T-cell (primary cell): ENCODE measurements at regions not wholly inside any gene's neighbourhood (a gene's known extent, or its start where the extent isn't known, plus 50 kb on each side); places are given as distances from the start of the nearest gene placed in this dataset.

Experiments
- ATAC-seq, 4 experiments: fragments of 200-7000 bp in 3 of 4; fragments of 150-1000 bp in 1 of 4; cut with Tn5 transposase; replicated peaks in 1 of 4; 1 replicate in 3 of 4; 2 replicates in 1 of 4; pipeline ENCODE4 v1.10.0; 2021; ENCODE audit warnings: moderate library complexity in 3 of 4, mild to moderate bottlenecking in 2 of 4, moderate number of reproducible peaks in 1 of 4
- CTCF ChIA-PET, 2 donors: fragments of 300-600 bp; sonication (Branson Sonifier 250); formaldehyde crosslinking; loops; one replicate each; lab custom pipeline; 2022; ENCODE audit warnings: antibody characterized with exemption in 2 of 2; lab: Charles Lee
- POLR2A ChIA-PET, 2 donors: fragments of 300-600 bp; sonication (Branson Sonifier 250); formaldehyde crosslinking; loops; one replicate each; lab custom pipeline; 2022; ENCODE audit warnings: antibody characterized with exemption in 2 of 2; lab: Charles Lee
- DNase-seq, 35 experiments: peaks; one replicate each; pipeline versions ENCODE4 v3.0.0 to v3.0.0-alpha.2; 2013 to 2023
- H3K27ac ChIP-seq: one replicate; pipeline ENCODE4 v1.5.1; 2013; ENCODE audit warnings: low read length
- H3K27me3 ChIP-seq, 2 experiments: replicated peaks in 1 of 2; 1 replicate in 1 of 2; 2 replicates in 1 of 2; pipeline versions ENCODE4 v1.6.1 to v1.7.0; 2013; ENCODE audit warnings: low read length in 1 of 2, mixed read lengths in 1 of 2; ENCODE audit not compliant: control insufficient read depth in 2 of 2, insufficient read depth in 2 of 2; ENCODE audit errors: extremely low read depth in 1 of 2
- H3K36me3 ChIP-seq, 2 donors: 1 replicate in 1 of 2; 2 replicates in 1 of 2; pipeline versions ENCODE4 v1.6.1 to v1.7.0; 2013; ENCODE audit warnings: low read length in 1 of 2; ENCODE audit not compliant: control insufficient read depth in 2 of 2, insufficient read depth in 1 of 2; ENCODE audit errors: extremely low read depth in 1 of 2
- H3K4me1 ChIP-seq, 2 experiments: 1 replicate in 1 of 2; 2 replicates in 1 of 2; pipeline versions ENCODE4 v1.6.1 to v1.7.0; 2013; ENCODE audit warnings: low read length in 2 of 2, mixed read lengths in 1 of 2; ENCODE audit not compliant: insufficient read depth in 2 of 2, control insufficient read depth in 1 of 2; ENCODE audit errors: extremely low read depth in 1 of 2
- H3K4me3 ChIP-seq, 2 donors: 1 replicate in 1 of 2; 2 replicates in 1 of 2; pipeline versions ENCODE4 v1.5.1 to v1.7.0; 2013; ENCODE audit warnings: mild to moderate bottlenecking in 2 of 2, low read length in 1 of 2, moderate library complexity in 1 of 2; ENCODE audit not compliant: control insufficient read depth in 1 of 2; ENCODE audit errors: extremely low read depth in 1 of 2
- H3K9me3 ChIP-seq: 2 replicates; pipeline ENCODE4 v1.7.0; 2013
- H3K27ac Mint-ChIP-seq, 2 donors: one replicate each; pipeline ENCODE4 v1.8.0; 2020 to 2021; ENCODE audit warnings: mild to moderate bottlenecking in 2 of 2, mixed read lengths in 2 of 2
- H3K27me3 Mint-ChIP-seq, 2 donors: one replicate each; pipeline ENCODE4 v1.8.0; 2021 to 2022; ENCODE audit warnings: mixed read lengths in 2 of 2
- H3K36me3 Mint-ChIP-seq: one replicate; pipeline ENCODE4 v1.8.0; 2021; ENCODE audit warnings: mixed read lengths
- H3K4me1 Mint-ChIP-seq, 3 donors: one replicate each; pipeline ENCODE4 v1.8.0; 2020 to 2022; ENCODE audit warnings: mixed read lengths in 3 of 3, mild to moderate bottlenecking in 1 of 3
- H3K4me3 Mint-ChIP-seq, 3 donors: one replicate each; pipeline ENCODE4 v1.8.0; 2020 to 2022; ENCODE audit warnings: mild to moderate bottlenecking in 3 of 3, mixed read lengths in 3 of 3, moderate library complexity in 3 of 3
- H3K9me3 Mint-ChIP-seq, 3 donors: one replicate each; pipeline ENCODE4 v1.8.0; 2020 to 2022; ENCODE audit warnings: mixed read lengths in 3 of 3
- WGBS: methylation state at CpG from one replicate; pipeline ENCODE4 v1.1.5; 2013; ENCODE audit warnings: missing lambda C conversion rate; ENCODE audit not compliant: insufficient coverage; 5-methylcytosine and 5-hydroxymethylcytosine counted together

- Histone ChIP-seq H3K9me3 (no peaks in the 10 kb centered on the region), H3K27me3 (no peaks in the 10 kb centered on the region), H3K4me3 (no peak overlapping the region), H3K4me1 (no peaks in the 10 kb centered on the region), H3K27ac (no peak overlapping the region), H3K36me3 (no peaks in the 10 kb centered on the region)
- Mint-ChIP-seq H3K36me3 (no peaks in the 10 kb centered on the region), H3K4me1 (no peaks in the 10 kb centered on the region), H3K4me3 (no peak overlapping the region), H3K27me3 (no peaks in the 10 kb centered on the region), H3K9me3 (no peaks in the 10 kb centered on the region), H3K27ac (no peak overlapping the region)
- DNase-seq (no peak), ATAC-seq (no peak)
- POLR2A ChIA-PET, result no interaction called here
- WGBS, result no CpG with 5 or more reads among the region's 2 CpGs
- CTCF ChIA-PET, result no interaction called here
Observed at GRCh38 chr4:141569141-141569540, 67.2 kb upstream of the IL15 start.

GRCh38 chr4:141570290-141570689 is 66.1 kb upstream of the IL15 start:
- Mint-ChIP-seq H3K36me3 (no peaks in the 10 kb centered on the region), H3K27ac (no peak overlapping the region), H3K27me3 (no peaks in the 10 kb centered on the region), H3K4me1 (no peaks in the 10 kb centered on the region), H3K4me3 (no peak overlapping the region), H3K9me3 (no peaks in the 10 kb centered on the region)
- ChIA-PET POLR2A (no interaction called here), CTCF (no interaction called here)
- ATAC-seq (no peak), DNase-seq (no peak)
- H3K36me3 ChIP-seq, result no peaks in the 10 kb centered on the region
- no peaks in the 10 kb centered on the region for H3K27me3 ChIP-seq
- no peak overlapping the region for H3K27ac ChIP-seq
- H3K4me3 ChIP-seq, result no peak overlapping the region
- no peaks in the 10 kb centered on the region for H3K4me1 ChIP-seq
- no peaks in the 10 kb centered on the region for H3K9me3 ChIP-seq

- Histone ChIP-seq H3K4me1 (no peaks in the 10 kb centered on the region), H3K27ac (no peak overlapping the region), H3K4me3 (no peak overlapping the region), H3K27me3 (no peaks in the 10 kb centered on the region), H3K9me3 (no peaks in the 10 kb centered on the region), H3K36me3 (no peaks in the 10 kb centered on the region)
- no peaks in the 10 kb centered on the region for H3K4me1 Mint-ChIP-seq
- DNase-seq (no peak), ATAC-seq (no peak)
- no peaks in the 10 kb centered on the region for H3K27me3 Mint-ChIP-seq
- no peaks in the 10 kb centered on the region for H3K9me3 Mint-ChIP-seq
- POLR2A ChIA-PET, result no interaction called here
- H3K27ac Mint-ChIP-seq, result no peak overlapping the region
- no CpG with 5 or more reads among the region's 2 CpGs for WGBS
- no peak overlapping the region for H3K4me3 Mint-ChIP-seq
- CTCF ChIA-PET, result no interaction called here
- H3K36me3 Mint-ChIP-seq, result no peaks in the 10 kb centered on the region
Observed at GRCh38 chr4:141571362-141571761, 65.0 kb upstream of the IL15 start.

GRCh38 chr4:141571793-141572192 is 64.6 kb upstream of the IL15 start:
- DNase-seq (no peak), ATAC-seq (no peak)
- Histone ChIP-seq H3K9me3 (no peaks in the 10 kb centered on the region), H3K27me3 (no peaks in the 10 kb centered on the region), H3K27ac (no peak overlapping the region), H3K4me3 (no peak overlapping the region), H3K36me3 (no peaks in the 10 kb centered on the region), H3K4me1 (no peaks in the 10 kb centered on the region)
- H3K27ac Mint-ChIP-seq, result no peak overlapping the region
- WGBS, result 80% methylated on average over 1 of the region's 6 CpGs
- no peak overlapping the region for H3K4me3 Mint-ChIP-seq
- ChIA-PET POLR2A (no interaction called here), CTCF (no interaction called here)
- H3K4me1 Mint-ChIP-seq, result no peaks in the 10 kb centered on the region
- H3K36me3 Mint-ChIP-seq, result no peaks in the 10 kb centered on the region
- no peaks in the 10 kb centered on the region for H3K27me3 Mint-ChIP-seq
- H3K9me3 Mint-ChIP-seq, result no peaks in the 10 kb centered on the region

- Mint-ChIP-seq H3K27ac (no peak overlapping the region), H3K36me3 (no peaks in the 10 kb centered on the region), H3K4me3 (no peak overlapping the region), H3K4me1 (no peaks in the 10 kb centered on the region), H3K27me3 (no peaks in the 10 kb centered on the region), H3K9me3 (no peaks in the 10 kb centered on the region)
- ATAC-seq, result no peak
- no peak for DNase-seq
- no peaks in the 10 kb centered on the region for H3K36me3 ChIP-seq
- CTCF ChIA-PET, result interaction anchor here in 1 of 2 donors (0.7 kb wide), 1 partner anchor 1471 kb away, joined by 3 read pairs; no protein-coding TSS in a partner anchor
- H3K27me3 ChIP-seq, result no peaks in the 10 kb centered on the region
- no peak overlapping the region for H3K4me3 ChIP-seq
- H3K9me3 ChIP-seq, result no peaks in the 10 kb centered on the region
- POLR2A ChIA-PET, result interaction anchor here in 1 of 2 donors (0.7 kb wide), 1 partner anchor 1402 kb away, joined by 3 read pairs; no protein-coding TSS in a partner anchor
- no peak overlapping the region for H3K27ac ChIP-seq
- H3K4me1 ChIP-seq, result no peaks in the 10 kb centered on the region
Observed at GRCh38 chr4:141573678-141574077, 62.7 kb upstream of the IL15 start.

GRCh38 chr4:141575884-141576283 is 60.5 kb upstream of the IL15 start:
- ChIA-PET POLR2A (no interaction called here), CTCF (no interaction called here)
- peaks cover 0 to 4% of the 10 kb centered on the region in 2 experiments for H3K27me3 ChIP-seq
- no peaks in the 10 kb centered on the region for H3K36me3 ChIP-seq
- DNase-seq, result no peak
- H3K4me3 ChIP-seq, result no peak overlapping the region
- 93% methylated on average over 4 of the region's 4 CpGs for WGBS
- Mint-ChIP-seq H3K4me1 (no peaks in the 10 kb centered on the region), H3K9me3 (no peaks in the 10 kb centered on the region), H3K27ac (no peak overlapping the region), H3K27me3 (peaks cover 0 to 3% of the 10 kb centered on the region in 2 donors), H3K36me3 (no peaks in the 10 kb centered on the region), H3K4me3 (no peak overlapping the region)
- no peaks in the 10 kb centered on the region for H3K9me3 ChIP-seq
- no peaks in the 10 kb centered on the region for H3K4me1 ChIP-seq
- H3K27ac ChIP-seq, result no peak overlapping the region
- ATAC-seq, result no peak

GRCh38 chr4:141576585-141577110 is 59.7 kb upstream of the IL15 start:
- Mint-ChIP-seq H3K4me1 (no peaks in the 10 kb centered on the region), H3K9me3 (no peaks in the 10 kb centered on the region), H3K27ac (no peak overlapping the region), H3K4me3 (no peak overlapping the region), H3K27me3 (peaks cover 0 to 3% of the 10 kb centered on the region in 2 donors), H3K36me3 (no peaks in the 10 kb centered on the region)
- DNase-seq (no peak), ATAC-seq (no peak)
- ChIA-PET CTCF (no interaction called here), POLR2A (no interaction called here)
- Histone ChIP-seq H3K36me3 (no peaks in the 10 kb centered on the region), H3K9me3 (no peaks in the 10 kb centered on the region), H3K27me3 (peaks cover 0 to 4% of the 10 kb centered on the region in 2 experiments), H3K27ac (no peak overlapping the region), H3K4me3 (no peak overlapping the region), H3K4me1 (no peaks in the 10 kb centered on the region)
- 83% methylated on average over 3 of the region's 8 CpGs for WGBS
